Muscle of leg (tissue), 3 donors: ENCODE measurements at regions not wholly inside any gene's neighbourhood (a gene's known extent, or its start where the extent isn't known, plus 50 kb on each side); places are given as distances from the start of the nearest gene placed in this dataset.
"Not testable (repeated sequence)": the region's sequence is repeated elsewhere in the genome, so short reads cannot be mapped to it uniquely, and the experiment has no call there.

ENCODE experiments used
- DNase-seq: peaks from one replicate; pipeline ENCODE4 v3.0.0; 2013
- H3K27ac ChIP-seq: one replicate; pipeline ENCODE4 v1.5.1; 2013; ENCODE audit warnings: mild to moderate bottlenecking, low read length, control low read depth
- H3K27me3 ChIP-seq: one replicate; pipeline ENCODE4 v1.6.1; 2013; ENCODE audit warnings: low read length; ENCODE audit not compliant: control insufficient read depth, insufficient read depth
- H3K36me3 ChIP-seq: one replicate; pipeline ENCODE4 v1.6.1; 2013; ENCODE audit warnings: low read length; ENCODE audit not compliant: control insufficient read depth, insufficient read depth
- H3K4me1 ChIP-seq: one replicate; pipeline ENCODE4 v1.6.1; 2013; ENCODE audit warnings: low read length; ENCODE audit not compliant: control insufficient read depth, insufficient read depth
- H3K4me3 ChIP-seq: one replicate; pipeline ENCODE4 v1.5.1; 2013; ENCODE audit warnings: low read length, control low read depth
- H3K9me3 ChIP-seq: replicated peaks from 2 replicates; pipeline ENCODE4 v1.6.1; 2013; ENCODE audit warnings: low read depth, low read length; ENCODE audit not compliant: control insufficient read depth
- WGBS: methylation state at CpG from one replicate; pipeline ENCODE4 v1.1.5; 2013; ENCODE audit warnings: missing lambda C conversion rate; ENCODE audit not compliant: insufficient coverage; 5-methylcytosine and 5-hydroxymethylcytosine counted together

DNA sequence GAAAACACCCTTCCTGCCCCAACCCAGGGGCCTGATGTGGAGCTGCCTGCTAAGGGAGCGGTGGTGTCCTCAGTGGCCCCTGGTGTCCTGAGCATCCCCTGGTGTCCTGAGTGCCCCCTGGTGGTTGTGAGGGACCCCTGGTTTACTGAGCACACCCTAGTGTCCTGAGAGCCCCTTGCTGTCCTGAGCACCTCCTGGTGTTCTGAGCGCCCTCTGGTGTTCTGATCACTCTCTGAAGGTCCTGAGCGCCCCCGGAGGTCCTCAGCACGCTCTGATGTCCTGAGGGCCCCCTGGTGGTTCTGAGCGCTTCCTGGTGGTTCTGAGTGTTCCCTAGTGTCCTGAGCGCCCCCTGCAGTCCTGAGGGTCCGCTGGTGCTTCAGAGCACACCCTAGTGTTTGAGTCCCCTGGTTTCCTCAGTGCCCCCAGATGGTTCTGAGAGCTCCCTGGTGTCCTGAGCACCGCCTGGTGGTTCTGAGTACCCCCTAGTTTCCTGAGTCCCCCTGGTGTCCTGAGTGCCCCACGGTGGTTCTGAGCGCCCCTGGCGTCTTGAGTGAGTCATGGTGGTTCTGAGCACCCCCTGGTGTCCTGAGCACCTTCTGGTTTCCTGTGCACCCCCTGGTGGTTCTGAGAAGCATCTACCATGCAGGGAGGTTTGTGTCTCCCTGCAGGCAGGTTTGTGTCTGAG is 1004.2 kb downstream of the TMEM121 start:
- Histone ChIP-seq H3K27ac (no peak overlapping the region), H3K4me3 (no peak overlapping the region), H3K36me3 (no peaks in the 10 kb centered on the region), H3K9me3 (peaks cover 36% of the 10 kb centered on the region), H3K4me1 (no peaks in the 10 kb centered on the region), H3K27me3 (no peaks in the 10 kb centered on the region)
- 68% methylated on average over 12 of the region's 12 CpGs for WGBS
- DNase-seq, result no peak

DNA sequence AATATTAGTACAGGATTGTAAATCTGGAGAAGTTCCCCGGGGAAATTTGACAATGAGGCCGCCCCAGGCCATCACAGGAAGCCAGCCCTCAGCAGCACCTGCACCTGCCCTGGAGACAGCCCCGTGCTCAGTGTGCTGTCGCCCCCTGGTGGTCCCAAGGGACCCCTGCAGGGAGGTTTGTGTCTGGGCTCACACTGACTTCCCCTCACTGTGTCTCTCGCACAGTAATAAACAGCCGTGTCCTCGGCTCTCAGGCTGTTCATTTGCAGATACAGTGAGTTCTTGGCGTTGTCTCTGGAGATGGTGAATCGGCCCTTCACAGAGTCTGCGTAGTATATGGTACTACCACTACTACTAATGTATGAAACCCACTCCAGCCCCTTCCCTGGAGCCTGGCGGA is 1011.2 kb downstream of the TMEM121 start:
- H3K4me1 ChIP-seq, DNase-seq, H3K36me3 ChIP-seq, H3K27me3 ChIP-seq, H3K4me3 ChIP-seq, H3K27ac ChIP-seq: not testable (repeated sequence)
- H3K9me3 ChIP-seq, result peaks cover 42% of the 10 kb centered on the region
- 0% methylated on average over 1 of the region's 11 CpGs for WGBS

DNA sequence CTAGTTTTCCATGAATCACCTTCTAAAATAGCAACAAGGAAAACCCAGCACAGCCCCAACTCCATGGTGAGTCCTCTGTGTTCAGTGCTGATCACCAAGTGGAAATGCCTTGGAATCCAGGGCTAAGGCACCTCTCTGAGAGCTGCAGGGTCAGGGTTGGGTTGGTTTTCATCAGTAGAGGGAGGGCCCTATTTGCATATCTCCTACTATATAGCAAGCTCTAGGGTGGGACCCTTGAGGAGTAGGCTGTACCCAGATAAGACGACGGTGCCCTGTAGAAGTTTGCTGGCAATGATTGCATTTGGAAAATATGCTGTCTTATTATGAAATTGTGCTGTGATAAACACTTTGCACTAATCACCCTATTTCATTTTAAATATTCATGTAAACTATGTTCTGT is 1011.8 kb downstream of the TMEM121 start:
- Histone ChIP-seq H3K9me3 (peaks cover 39% of the 10 kb centered on the region), H3K27me3 (no peaks in the 10 kb centered on the region), H3K36me3 (no peaks in the 10 kb centered on the region), H3K4me1 (no peaks in the 10 kb centered on the region), H3K4me3 (no peak overlapping the region), H3K27ac (no peak overlapping the region)
- DNase-seq, result no peak
- no CpG with 5 or more reads among the region's 2 CpGs for WGBS

DNA sequence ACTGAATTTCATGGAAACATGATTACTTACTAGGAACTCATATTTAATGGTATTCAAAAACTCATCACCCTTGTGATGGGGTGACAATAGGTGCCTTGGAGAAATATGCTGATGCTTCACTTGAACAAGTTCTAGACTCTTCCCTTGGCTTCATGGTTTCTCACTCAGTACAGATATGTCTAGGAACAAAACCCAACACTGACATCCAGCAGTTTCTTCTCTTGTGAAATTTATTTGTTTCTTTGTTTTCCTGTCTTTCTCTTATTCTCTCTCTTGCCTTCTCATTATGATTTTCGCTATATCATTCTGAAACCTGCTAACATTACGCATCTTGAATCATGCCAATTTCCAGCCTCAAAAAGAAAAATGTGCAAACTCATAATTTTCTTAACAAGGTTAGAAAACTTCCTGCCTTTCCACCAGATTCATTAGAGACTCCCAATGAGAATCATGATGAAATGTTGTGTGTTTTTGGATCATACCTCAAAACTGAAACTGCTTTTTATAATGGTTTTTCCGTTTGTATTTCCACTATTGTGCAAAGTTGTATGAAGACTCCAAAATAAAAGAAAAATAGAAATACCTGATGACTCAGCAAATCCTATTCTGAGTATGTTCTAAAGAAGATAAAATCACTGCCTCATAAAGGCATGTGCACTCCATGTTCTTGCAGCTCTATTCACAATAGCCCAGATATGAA is 1021.5 kb downstream of the TMEM121 start:
- WGBS, result no CpG with 5 or more reads among the region's 3 CpGs
- no peak for DNase-seq
- Histone ChIP-seq H3K27ac (no peak overlapping the region), H3K4me1 (no peaks in the 10 kb centered on the region), H3K27me3 (no peaks in the 10 kb centered on the region), H3K4me3 (no peak overlapping the region), H3K9me3 (peaks cover 20% of the 10 kb centered on the region), H3K36me3 (no peaks in the 10 kb centered on the region)

DNA sequence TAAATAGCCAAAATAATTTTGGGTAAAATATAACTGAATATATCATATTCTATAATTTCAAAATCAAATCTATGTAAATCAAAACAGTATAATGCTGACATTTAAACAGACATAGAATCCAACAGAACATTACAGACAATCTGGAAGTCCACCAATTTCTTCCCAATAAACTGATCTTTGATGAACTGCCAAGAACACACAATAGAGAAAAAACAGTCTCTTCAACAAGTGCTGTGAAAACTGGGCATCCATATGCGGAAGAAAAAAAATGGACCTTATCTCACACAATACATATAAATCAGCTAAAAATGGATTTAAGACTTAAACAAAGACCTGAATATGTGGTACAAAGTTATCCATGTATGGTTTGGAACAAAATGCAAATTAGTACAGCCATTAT is 1022.7 kb downstream of the TMEM121 start:
- H3K36me3 ChIP-seq, result no peaks in the 10 kb centered on the region
- DNase-seq, result no peak
- H3K27ac ChIP-seq, result no peak overlapping the region
- H3K27me3 ChIP-seq, result no peaks in the 10 kb centered on the region
- H3K4me3 ChIP-seq, result no peak overlapping the region
- WGBS, result no CpG with 5 or more reads among the region's 1 CpG
- H3K9me3 ChIP-seq, result peaks cover 19% of the 10 kb centered on the region
- H3K4me1 ChIP-seq, result no peaks in the 10 kb centered on the region

DNA sequence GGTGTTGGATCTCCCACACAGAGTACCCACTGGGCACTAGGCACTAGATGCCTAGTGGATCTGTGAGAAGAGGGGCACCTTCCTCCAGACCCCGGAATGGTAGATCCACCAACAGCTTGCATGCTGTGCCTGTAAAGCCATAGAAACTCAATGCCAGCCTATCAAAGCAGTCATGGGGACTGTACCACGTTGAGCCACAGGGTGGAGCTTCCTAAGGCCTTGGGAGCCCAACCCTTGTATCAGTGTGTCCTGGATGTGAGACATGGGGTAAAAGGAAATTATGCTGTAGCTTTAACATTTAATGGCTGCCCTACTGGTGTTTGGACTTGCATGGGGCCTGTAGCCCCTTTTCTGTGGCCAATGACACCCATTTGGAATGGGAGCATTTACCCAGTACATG is 1024.9 kb downstream of the TMEM121 start:
- Histone ChIP-seq H3K36me3 (no peaks in the 10 kb centered on the region), H3K27ac (no peak overlapping the region), H3K27me3 (no peaks in the 10 kb centered on the region), H3K9me3 (peaks cover 14% of the 10 kb centered on the region), H3K4me1 (no peaks in the 10 kb centered on the region), H3K4me3 (no peak overlapping the region)
- DNase-seq, result no peak
- 38% methylated on average over 2 of the region's 2 CpGs for WGBS

DNA sequence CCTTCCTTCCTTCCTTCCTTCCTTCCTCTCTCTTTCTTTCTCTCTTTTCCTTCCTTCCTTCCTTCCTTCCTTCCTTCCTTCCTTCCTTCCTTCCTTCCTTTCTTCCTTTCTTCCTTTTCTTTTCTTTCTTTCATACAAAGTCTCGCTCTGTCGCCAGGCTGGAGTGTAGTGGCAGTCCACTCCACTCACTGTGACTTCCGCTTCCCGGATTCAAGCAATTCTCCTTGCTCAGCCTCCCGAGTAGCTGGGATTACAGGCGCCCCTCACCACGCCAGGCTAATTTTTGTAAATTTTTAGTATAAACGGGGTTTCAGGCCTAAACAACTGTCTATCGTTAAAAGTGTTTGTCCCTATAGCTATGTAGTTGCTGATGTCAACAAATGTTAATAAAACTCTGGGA is 1029.8 kb downstream of the TMEM121 start:
- H3K4me1 ChIP-seq, H3K27ac ChIP-seq, H3K36me3 ChIP-seq, H3K4me3 ChIP-seq, DNase-seq, H3K27me3 ChIP-seq: not testable (repeated sequence)
- peaks cover 32% of the 10 kb centered on the region for H3K9me3 ChIP-seq
- 40% methylated on average over 1 of the region's 9 CpGs for WGBS

DNA sequence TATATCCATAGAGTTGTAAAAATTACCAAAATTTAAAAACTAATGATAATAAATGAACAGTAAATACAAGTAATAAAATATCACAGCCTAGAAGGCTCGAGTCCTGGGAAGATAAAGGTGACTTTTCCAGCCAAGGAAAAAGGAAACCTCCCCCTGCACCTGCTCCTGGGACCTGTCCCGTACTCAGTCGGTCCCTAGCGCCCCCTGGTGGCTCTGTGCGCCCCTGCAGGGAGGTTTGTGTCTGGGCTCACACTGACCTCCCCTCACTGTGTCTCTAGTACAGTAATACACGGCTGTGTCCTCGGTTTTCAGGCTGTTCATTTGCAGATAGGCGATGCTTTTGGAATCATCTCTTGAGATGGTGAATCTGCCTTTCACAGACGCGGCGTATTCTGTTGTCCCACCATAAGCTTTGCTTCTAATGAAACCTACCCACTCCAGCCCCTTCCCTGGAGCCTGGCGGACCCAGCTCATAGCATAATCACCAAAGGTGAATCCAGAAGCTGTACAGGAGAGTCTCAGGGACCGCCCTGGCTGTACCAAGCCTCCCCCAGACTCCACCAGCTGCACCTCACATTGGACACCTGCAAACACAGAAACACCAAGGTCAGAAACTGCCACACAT is 1030.4 kb downstream of the TMEM121 start:
- Histone ChIP-seq H3K4me1 (no peaks in the 10 kb centered on the region), H3K9me3 (peaks cover 34% of the 10 kb centered on the region), H3K27ac (no peak overlapping the region), H3K36me3 (no peaks in the 10 kb centered on the region), H3K27me3 (no peaks in the 10 kb centered on the region), H3K4me3 (no peak overlapping the region)
- DNase-seq, result no peak
- 29% methylated on average over 11 of the region's 13 CpGs for WGBS

DNA sequence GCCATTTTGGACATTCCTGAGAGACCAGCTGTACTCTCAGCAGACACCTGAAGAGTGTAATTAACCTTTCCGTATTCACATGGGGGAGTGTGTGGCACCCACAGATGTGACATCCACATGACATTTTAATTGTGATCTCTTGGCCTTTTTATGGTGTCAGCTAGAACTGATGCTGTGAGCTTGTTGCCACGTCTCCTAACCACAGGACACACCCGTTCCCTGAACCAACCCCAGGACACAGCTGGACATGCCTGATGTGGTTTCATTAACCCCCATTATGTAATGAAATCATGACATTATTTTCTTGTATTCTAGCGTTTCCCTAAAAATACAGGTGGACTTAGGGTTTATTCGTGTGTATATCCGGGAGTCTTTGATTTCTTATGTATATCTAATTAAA is 1036.1 kb downstream of the TMEM121 start:
- H3K4me1 ChIP-seq, result no peaks in the 10 kb centered on the region
- no peaks in the 10 kb centered on the region for H3K36me3 ChIP-seq
- no peak overlapping the region for H3K27ac ChIP-seq
- WGBS, result 75% methylated on average over 1 of the region's 6 CpGs
- no peak overlapping the region for H3K4me3 ChIP-seq
- peaks cover 55% of the 10 kb centered on the region for H3K9me3 ChIP-seq
- no peaks in the 10 kb centered on the region for H3K27me3 ChIP-seq
- no peak for DNase-seq

DNA sequence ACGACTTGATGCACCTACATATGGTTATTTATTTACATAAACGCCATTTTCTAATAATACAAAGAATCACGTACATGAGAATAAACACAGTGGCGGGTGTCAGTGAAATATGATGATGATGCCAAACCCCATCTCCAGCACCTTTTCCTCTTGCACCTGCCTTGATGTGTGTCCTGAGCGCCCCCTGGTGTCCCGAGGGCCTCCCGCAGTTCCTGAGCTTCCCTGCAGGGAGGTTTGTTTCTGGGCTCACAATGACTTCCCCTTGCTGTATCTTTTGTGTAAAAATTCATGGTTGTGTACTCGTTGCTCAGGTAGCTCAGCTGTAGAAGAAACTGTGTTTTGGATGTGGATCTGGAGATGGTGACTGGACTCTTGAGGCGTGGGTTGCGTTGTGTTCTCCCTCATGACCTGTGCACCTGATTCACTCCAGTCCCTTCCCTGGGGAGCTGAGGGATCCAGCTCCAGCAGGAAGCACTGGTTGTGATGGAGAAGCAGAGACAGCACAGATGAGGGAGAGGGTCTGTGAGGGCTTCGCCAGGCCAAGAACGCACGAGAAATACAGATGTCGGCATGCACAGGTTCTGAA is 1037.8 kb downstream of the TMEM121 start:
- Histone ChIP-seq H3K4me1 (no peaks in the 10 kb centered on the region), H3K36me3 (no peaks in the 10 kb centered on the region), H3K27me3 (no peaks in the 10 kb centered on the region), H3K9me3 (peaks cover 54% of the 10 kb centered on the region), H3K27ac (no peak overlapping the region), H3K4me3 (no peak overlapping the region)
- no peak for DNase-seq
- 40% methylated on average over 1 of the region's 14 CpGs for WGBS
